ENCODE measurements at regions not wholly inside any gene's neighbourhood (a gene's known extent, or its start where the extent isn't known, plus 50 kb on each side); places are given as distances from the start of the nearest gene placed in this dataset.

DNA sequence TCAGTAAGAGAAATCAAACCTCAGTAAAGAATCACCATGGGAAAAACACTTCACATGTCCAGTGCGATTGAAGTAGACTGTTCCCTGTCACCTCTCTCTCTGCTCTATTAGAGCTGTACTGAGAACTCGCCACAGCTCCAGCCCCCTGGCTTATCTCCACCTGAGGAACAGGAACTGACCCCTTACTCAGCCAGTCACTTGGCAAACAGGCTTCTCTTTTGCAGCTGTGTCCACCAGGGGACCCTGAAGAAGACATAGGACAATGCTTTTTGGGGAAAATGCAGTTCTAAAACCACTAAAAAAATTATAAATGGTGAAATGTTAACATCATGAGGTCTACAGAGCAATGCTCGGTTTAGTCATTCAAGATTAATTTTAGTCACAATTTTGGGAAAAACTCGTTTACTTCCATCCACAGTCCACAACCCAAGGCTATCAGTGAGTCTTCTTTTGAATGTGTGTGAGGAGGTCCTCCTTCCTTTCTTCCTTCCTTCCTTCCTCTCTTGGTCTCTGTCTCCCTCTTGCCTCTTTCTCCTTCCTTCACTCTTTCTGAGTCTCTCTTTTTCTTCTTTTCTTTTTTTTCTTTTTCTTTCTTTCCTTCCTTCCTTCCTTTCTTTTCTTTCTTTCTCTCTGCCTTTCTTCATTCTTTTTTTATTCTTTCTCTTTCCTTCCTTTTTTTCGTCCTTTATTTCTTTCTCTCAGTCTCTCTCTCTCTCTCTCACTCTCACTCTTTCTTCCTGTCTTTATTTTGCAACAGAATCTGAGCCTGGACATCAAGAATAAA, 1189.5 kb upstream of the TMEM132C start:
- H3K4me3 Mint-ChIP-seq: no peak overlapping the region
- H3K9me3 Mint-ChIP-seq: no peaks in the 10 kb centered on the region
- H3K36me3 Mint-ChIP-seq (ENCODE audit: insufficient read depth): no peaks in the 10 kb centered on the region
- ATAC-seq (replicated peaks; ENCODE audit: extremely low read depth, poor library complexity, severe bottlenecking) (no peak), DNase-seq (ENCODE audit: low spot score in 2 of 2) (no peak)
- H3K4me1 Mint-ChIP-seq: no peaks in the 10 kb centered on the region
- no peak overlapping the region for H3K27ac Mint-ChIP-seq (ENCODE audit: low read depth)
- H3K27me3 Mint-ChIP-seq: peaks cover 49% of the 10 kb centered on the region

DNA sequence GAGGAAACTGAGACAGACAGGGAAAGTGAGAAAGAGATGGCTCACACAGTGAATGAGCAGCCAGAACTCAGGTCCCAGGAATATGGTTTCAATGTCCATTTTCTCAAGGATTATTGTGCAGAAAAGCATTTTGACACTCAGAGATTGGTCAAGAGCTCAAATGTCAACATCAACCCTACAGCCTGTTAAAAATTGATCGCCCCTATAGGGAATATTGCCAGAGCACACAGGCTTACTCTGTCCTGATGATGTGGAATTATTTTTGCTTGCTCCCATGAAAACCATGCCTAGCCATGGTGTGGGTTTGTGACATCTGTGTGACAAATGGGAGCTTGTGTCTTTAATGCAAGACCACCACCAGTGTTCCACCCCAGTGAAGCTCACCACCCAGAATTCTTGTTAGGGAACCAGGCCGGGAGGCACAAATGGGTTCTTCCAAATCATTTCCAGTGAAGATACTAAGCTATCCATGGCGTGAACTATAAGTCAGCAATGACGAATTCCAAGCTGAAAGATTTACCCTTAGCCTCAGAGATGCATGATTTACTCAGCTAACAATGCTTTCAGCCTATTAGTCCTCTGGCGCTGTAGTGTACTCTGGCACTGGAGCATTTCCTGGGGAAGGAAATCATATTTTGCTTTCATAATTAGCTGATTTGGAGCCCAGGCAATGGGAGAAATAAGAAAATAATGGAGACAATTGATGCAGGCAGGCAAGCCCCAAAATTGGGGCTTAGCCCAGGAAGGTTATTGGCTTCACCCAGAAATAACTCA, 1188.2 kb upstream of the TMEM132C start:
- Mint-ChIP-seq H3K27ac (ENCODE audit: low read depth) (no peak overlapping the region), H3K36me3 (ENCODE audit: insufficient read depth) (no peaks in the 10 kb centered on the region), H3K4me1 (peaks cover 6% of the 10 kb centered on the region), H3K27me3 (peaks cover 45% of the 10 kb centered on the region), H3K4me3 (no peak overlapping the region), H3K9me3 (no peaks in the 10 kb centered on the region)
- ATAC-seq (replicated peaks; ENCODE audit: extremely low read depth, poor library complexity, severe bottlenecking) (no peak), DNase-seq (ENCODE audit: low spot score in 2 of 2) (no peak)

DNA sequence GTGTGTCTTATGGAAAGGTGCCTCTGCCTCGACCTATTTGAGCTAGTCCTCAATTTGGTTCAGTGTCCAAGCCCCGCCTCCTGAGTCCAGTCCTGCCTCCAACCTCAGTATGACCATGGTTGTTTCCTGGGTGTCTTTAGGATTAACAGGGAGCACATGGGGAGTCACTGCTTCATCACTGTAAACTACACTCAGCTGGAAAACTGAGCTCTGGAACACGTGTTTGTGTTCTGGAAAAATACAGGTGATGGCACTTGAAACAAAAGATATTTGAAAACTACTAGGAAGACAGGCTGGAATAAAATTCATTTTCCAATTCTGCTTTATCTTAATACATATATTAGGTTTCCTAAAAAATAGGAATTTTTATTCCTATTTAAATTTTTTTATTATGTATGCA, 1187.3 kb upstream of the TMEM132C start:
- DNase-seq (ENCODE audit: low spot score in 2 of 2) (no peak), ATAC-seq (replicated peaks; ENCODE audit: extremely low read depth, poor library complexity, severe bottlenecking) (no peak)
- H3K4me1 Mint-ChIP-seq: peaks cover 8% of the 10 kb centered on the region
- H3K36me3 Mint-ChIP-seq (ENCODE audit: insufficient read depth): no peaks in the 10 kb centered on the region
- H3K27ac Mint-ChIP-seq (ENCODE audit: low read depth): no peak overlapping the region
- H3K9me3 Mint-ChIP-seq: no peaks in the 10 kb centered on the region
- no peak overlapping the region for H3K4me3 Mint-ChIP-seq
- H3K27me3 Mint-ChIP-seq: peaks cover 42% of the 10 kb centered on the region

DNA sequence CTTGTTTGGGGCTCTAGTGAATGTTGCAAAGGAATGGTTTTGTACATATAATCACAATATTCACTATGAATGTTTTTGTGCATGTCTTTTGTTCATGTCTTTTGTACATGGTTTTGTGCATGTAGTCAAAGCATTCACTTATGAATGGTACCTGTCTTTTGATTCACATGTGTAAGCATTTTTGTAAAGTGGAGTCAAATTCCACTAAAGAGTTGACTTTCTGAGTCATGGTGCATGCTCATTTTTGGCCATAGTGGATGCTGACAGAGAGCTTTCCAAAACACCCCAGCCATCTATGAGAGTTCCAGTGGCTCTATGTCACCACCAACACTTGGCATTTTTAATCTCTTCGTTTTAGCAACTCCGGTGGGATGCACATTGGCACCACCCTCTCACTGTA, 1185.9 kb upstream of the TMEM132C start:
- no peaks in the 10 kb centered on the region for H3K9me3 Mint-ChIP-seq
- no peak overlapping the region for H3K27ac Mint-ChIP-seq (ENCODE audit: low read depth)
- no peak overlapping the region for H3K4me3 Mint-ChIP-seq

DNA sequence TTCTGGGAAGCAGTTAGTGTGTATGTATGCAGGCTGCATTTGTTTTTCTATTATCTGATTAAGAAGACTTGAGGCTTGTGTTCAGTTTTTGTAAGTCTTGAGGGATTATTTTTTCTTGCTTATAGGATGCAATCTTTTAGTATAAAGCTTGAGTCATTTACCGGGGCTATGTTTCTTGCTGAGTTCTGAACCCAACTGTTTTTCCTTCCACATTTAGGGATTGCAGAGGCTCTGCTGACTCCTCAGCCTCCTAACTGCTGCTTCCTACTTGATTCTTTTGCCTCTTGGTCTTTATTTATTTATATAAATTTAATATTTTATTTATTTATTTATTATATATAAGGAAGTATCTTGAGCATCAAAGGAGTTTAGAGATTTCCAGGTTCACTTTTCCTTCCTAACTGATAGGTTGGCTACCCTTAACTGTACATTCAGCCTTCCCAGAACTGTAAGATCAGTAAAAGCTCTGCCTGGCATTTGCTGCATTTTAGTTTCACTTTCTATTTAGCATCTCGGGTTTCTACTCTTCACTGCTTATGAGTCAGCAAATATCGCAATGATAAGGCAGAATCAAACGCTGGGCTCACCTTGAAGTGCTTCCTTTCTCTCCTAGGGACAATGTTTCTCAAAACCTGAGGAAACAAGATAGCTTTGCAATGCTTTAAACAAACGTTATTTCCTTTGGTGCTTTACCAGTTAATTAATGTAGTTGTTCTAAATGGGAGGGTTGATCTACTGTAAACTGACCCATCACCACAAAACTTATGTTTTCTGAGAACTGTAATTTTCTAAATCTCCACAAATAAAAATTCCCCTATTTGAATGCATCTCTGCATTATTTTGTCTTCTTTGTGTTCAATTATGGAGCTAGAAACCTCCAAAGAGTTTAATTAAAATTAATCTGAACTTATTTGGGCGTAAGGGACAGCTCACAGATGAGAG, 1183.7 kb upstream of the TMEM132C start:
- Mint-ChIP-seq H3K27me3 (peaks cover 12% of the 10 kb centered on the region), H3K27ac (ENCODE audit: low read depth) (peak overlapping the region; percentile 84), H3K4me1 (peaks cover 8% of the 10 kb centered on the region), H3K9me3 (no peaks in the 10 kb centered on the region), H3K36me3 (ENCODE audit: insufficient read depth) (no peaks in the 10 kb centered on the region), H3K4me3 (peak overlapping the region; percentile 76)
- ATAC-seq (replicated peaks; ENCODE audit: extremely low read depth, poor library complexity, severe bottlenecking) (peak; percentile 68), DNase-seq (ENCODE audit: low spot score in 2 of 2) (no peak)

More for the DNA sequence above, 1185.9 kb upstream of the TMEM132C start:
- ATAC-seq (replicated peaks; ENCODE audit: extremely low read depth, poor library complexity, severe bottlenecking) (no peak), DNase-seq (ENCODE audit: low spot score in 2 of 2) (no peak)
- peaks cover 8% of the 10 kb centered on the region for H3K4me1 Mint-ChIP-seq
- no peaks in the 10 kb centered on the region for H3K36me3 Mint-ChIP-seq (ENCODE audit: insufficient read depth)
- peaks cover 28% of the 10 kb centered on the region for H3K27me3 Mint-ChIP-seq

DNA sequence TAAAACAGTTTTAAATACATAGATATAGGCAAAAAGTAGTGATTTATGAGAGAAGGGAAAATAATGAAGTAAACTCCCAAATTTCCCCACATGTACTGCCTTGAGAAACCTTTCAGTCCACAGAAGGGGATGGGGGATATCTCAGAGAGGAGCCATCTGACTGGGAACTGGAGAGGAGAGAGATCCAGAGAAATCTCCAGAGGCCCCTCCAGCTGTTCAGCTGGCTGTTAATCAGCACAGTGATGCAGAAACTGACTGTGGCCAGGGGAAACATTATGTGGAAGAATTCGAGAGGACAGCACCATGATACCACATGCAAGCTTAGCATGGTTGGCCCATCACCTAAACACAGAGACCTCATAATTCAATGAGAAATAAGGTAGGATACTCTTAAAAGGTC, 1165.9 kb upstream of the TMEM132C start:
- DNase-seq (ENCODE audit: low spot score in 2 of 2) (no peak), ATAC-seq (replicated peaks; ENCODE audit: extremely low read depth, poor library complexity, severe bottlenecking) (no peak)
- no peaks in the 10 kb centered on the region for H3K36me3 Mint-ChIP-seq (ENCODE audit: insufficient read depth)
- peaks cover 34% of the 10 kb centered on the region for H3K27me3 Mint-ChIP-seq
- H3K4me3 Mint-ChIP-seq: no peak overlapping the region
- H3K4me1 Mint-ChIP-seq: no peaks in the 10 kb centered on the region
- H3K9me3 Mint-ChIP-seq: no peaks in the 10 kb centered on the region
- no peak overlapping the region for H3K27ac Mint-ChIP-seq (ENCODE audit: low read depth)

DNA sequence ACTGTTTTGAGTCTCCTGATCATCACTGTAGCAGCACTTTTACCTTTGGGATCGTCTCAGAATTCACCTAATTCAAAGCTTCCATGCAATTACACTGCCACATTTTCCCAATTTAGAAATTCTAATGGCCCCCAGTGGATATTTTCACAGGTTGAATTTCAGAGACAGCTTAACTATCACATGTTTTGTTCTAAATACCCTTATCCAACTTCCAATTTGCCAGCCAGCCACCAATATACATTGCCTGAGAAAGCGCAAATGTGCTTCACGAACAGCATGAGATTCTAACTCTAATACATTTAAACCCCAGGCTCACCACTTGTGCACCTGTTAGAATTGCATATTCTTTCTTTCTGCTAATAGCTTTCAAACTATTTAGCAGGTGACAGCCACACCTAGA, 1160.9 kb upstream of the TMEM132C start:
- Mint-ChIP-seq H3K9me3 (no peaks in the 10 kb centered on the region), H3K36me3 (ENCODE audit: insufficient read depth) (no peaks in the 10 kb centered on the region), H3K4me3 (no peak overlapping the region), H3K27ac (ENCODE audit: low read depth) (no peak overlapping the region), H3K4me1 (no peaks in the 10 kb centered on the region), H3K27me3 (peaks cover 69% of the 10 kb centered on the region)
- ATAC-seq (replicated peaks; ENCODE audit: extremely low read depth, poor library complexity, severe bottlenecking): no peak
- no peak for DNase-seq (ENCODE audit: low spot score in 2 of 2)

DNA sequence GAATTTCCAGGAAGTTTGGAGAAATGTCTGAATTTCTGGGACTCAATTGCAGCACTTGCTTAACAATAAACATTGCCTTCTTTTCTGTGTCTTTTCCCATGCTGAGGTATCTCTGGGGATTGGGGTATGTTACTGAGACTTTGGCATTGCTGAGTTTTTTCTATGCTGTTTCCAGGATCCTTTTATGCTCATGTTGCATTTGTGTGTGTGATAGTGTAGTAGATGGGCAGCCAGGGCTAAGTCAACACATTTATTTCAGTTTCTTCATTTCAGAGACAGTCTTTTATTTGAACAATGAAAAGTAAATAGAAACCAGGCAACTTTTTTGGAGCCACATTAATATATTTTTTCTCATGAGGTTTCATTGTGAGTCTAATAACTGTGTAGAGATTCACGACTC, 1160.3 kb upstream of the TMEM132C start:
- peaks cover 63% of the 10 kb centered on the region for H3K27me3 Mint-ChIP-seq
- ATAC-seq (replicated peaks; ENCODE audit: extremely low read depth, poor library complexity, severe bottlenecking) (no peak), DNase-seq (ENCODE audit: low spot score in 2 of 2) (no peak)
- no peaks in the 10 kb centered on the region for H3K36me3 Mint-ChIP-seq (ENCODE audit: insufficient read depth)
- no peak overlapping the region for H3K4me3 Mint-ChIP-seq
- H3K27ac Mint-ChIP-seq (ENCODE audit: low read depth): no peak overlapping the region
- H3K4me1 Mint-ChIP-seq: no peaks in the 10 kb centered on the region
- no peaks in the 10 kb centered on the region for H3K9me3 Mint-ChIP-seq

DNA sequence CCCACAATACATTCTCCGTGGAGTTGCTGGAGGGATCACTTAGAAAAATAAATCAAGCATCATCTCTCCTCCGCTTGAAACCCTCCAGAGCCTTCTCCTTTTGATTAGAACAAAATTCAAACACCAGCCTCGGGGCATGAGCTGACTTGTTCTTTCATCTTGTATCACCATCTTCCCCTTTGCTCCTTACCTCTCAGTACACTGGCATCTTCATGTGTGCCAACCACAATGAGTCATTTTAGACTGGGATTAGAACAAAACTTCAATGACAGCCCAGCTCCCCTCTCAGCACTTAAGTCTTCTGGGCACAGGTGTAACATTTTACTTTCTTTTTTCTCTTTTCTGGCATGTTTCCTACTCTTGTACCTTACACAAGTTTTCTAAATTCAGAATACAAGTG, 1159.2 kb upstream of the TMEM132C start:
- H3K4me1 Mint-ChIP-seq: no peaks in the 10 kb centered on the region
- H3K27me3 Mint-ChIP-seq: peaks cover 54% of the 10 kb centered on the region
- H3K27ac Mint-ChIP-seq (ENCODE audit: low read depth): no peak overlapping the region
- no peak for ATAC-seq (replicated peaks; ENCODE audit: extremely low read depth, poor library complexity, severe bottlenecking)
- H3K36me3 Mint-ChIP-seq (ENCODE audit: insufficient read depth): no peaks in the 10 kb centered on the region
- H3K9me3 Mint-ChIP-seq: no peaks in the 10 kb centered on the region
- no peak overlapping the region for H3K4me3 Mint-ChIP-seq
- DNase-seq (ENCODE audit: low spot score in 2 of 2): no peak

DNA sequence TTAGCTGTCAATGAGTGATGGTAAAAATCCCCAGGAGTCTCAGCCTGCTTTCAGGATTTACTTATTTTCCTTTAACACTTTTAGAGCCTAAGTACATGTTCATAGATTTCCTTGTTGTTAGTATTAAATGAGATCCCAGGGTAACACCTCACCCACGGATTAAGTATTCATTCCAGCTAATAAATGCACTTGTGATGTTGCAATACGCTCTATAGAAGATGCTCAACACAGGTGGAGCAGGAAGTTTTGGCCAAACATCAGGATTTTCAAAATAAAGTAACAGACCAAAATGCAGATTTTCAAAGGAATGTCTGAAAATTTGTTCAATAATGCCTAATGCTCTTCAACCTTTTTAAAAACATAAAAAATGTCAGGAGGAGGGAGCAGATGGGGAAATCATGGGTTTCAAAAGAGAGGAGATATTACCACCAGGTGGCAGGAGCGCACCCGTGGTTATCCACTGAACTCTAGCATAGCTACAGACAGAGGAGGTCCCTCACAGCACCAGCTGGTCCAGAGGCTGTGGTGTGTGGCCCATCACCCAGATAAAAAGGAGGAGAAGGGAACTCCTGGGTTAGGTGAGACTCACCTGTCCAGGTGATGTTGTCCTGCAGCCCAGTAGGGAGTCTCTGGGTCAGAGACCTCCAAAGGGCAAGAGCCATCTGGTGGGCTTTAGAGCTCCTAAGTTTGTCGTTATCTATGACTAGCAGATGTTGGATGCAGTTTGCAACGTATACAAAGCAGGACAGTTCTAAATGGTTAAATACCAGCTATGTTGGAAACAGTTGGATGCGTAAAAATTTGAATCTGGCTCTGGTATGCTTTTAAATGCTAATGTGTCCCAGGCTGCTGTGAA, 1158.4 kb upstream of the TMEM132C start:
- Mint-ChIP-seq H3K9me3 (no peaks in the 10 kb centered on the region), H3K36me3 (ENCODE audit: insufficient read depth) (no peaks in the 10 kb centered on the region)
- DNase-seq (ENCODE audit: low spot score in 2 of 2): peak in 1 of 2 donors; percentile 17

DNA sequence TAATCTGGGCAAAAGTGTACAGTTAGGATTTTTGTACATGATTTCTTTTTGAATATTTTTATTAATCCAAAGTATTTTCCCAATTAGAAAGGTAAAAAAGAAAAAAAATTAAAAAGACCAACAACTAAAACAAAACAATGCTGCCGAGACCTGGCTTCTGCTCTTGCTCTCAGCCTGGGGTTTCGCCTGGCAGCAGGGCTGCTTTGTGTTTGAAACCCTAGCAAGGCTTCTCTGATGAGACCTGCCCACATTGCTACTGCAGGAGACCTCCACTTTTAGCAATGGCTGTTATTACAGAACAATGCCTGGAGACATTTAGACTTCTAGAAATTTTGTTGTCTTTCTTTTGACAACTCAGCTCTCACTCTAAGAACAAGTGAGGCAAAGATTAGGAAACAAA, 1153.0 kb upstream of the TMEM132C start:
- Mint-ChIP-seq H3K4me3 (no peak overlapping the region), H3K27me3 (peaks cover 50% of the 10 kb centered on the region), H3K4me1 (no peaks in the 10 kb centered on the region)

More for the DNA sequence above, 1158.4 kb upstream of the TMEM132C start:
- peak; percentile 54 for ATAC-seq (replicated peaks; ENCODE audit: extremely low read depth, poor library complexity, severe bottlenecking)
- H3K4me1 Mint-ChIP-seq: no peaks in the 10 kb centered on the region
- peaks cover 62% of the 10 kb centered on the region for H3K27me3 Mint-ChIP-seq
- H3K4me3 Mint-ChIP-seq: no peak overlapping the region
- H3K27ac Mint-ChIP-seq (ENCODE audit: low read depth): no peak overlapping the region

More for the DNA sequence above, 1153.0 kb upstream of the TMEM132C start:
- ATAC-seq (replicated peaks; ENCODE audit: extremely low read depth, poor library complexity, severe bottlenecking): no peak
- no peak for DNase-seq (ENCODE audit: low spot score in 2 of 2)
- H3K27ac Mint-ChIP-seq (ENCODE audit: low read depth): no peak overlapping the region
- no peaks in the 10 kb centered on the region for H3K9me3 Mint-ChIP-seq
- no peaks in the 10 kb centered on the region for H3K36me3 Mint-ChIP-seq (ENCODE audit: insufficient read depth)
